IPS-20b (cell line): ENCODE measurements at regions not wholly inside any gene's neighbourhood (a gene's known extent, or its start where the extent isn't known, plus 50 kb on each side); places are given as distances from the start of the nearest gene placed in this dataset.
"Not testable (repeated sequence)": the region's sequence is repeated elsewhere in the genome, so short reads cannot be mapped to it uniquely, and the experiment has no call there.

ENCODE experiments used
- H3K27ac ChIP-seq: one replicate; pipeline ENCODE4 v1.5.1; 2013; ENCODE audit warnings: low read length
- H3K27me3 ChIP-seq: 2 replicates; pipeline ENCODE4 v1.6.1; 2013; ENCODE audit warnings: mild to moderate bottlenecking, low read length, inconsistent platforms; ENCODE audit not compliant: insufficient read depth
- H3K36me3 ChIP-seq: 2 replicates; pipeline ENCODE4 v1.6.1; 2013; ENCODE audit warnings: low read depth, mild to moderate bottlenecking, inconsistent platforms, low read length, moderate library complexity; ENCODE audit not compliant: insufficient read depth
- H3K4me1 ChIP-seq: 2 replicates; pipeline ENCODE4 v1.6.1; 2013; ENCODE audit warnings: mild to moderate bottlenecking, control low read depth, inconsistent platforms, low read length, moderate library complexity; ENCODE audit not compliant: insufficient read depth
- H3K4me3 ChIP-seq: 2 replicates; pipeline ENCODE4 v1.5.1; 2013; ENCODE audit warnings: mild to moderate bottlenecking, low read length, inconsistent platforms
- H3K9ac ChIP-seq: 2 replicates; pipeline ENCODE4 v1.6.1; 2013; ENCODE audit warnings: low read depth, mild to moderate bottlenecking, inconsistent platforms, low read length, moderate library complexity
- H3K9me3 ChIP-seq: 2 replicates; pipeline ENCODE4 v1.6.1; 2013; ENCODE audit warnings: mild to moderate bottlenecking, low read depth, low read length, inconsistent platforms; ENCODE audit not compliant: insufficient read depth

GRCh38 chr2:21231985-21232384, 108.2 kb downstream of the TDRD15 start:
- H3K27ac ChIP-seq: no peak overlapping the region
- H3K4me3 ChIP-seq: no peak overlapping the region
- H3K4me1 ChIP-seq: peaks cover 4% of the 10 kb centered on the region; the same call in 1 of the 2 replicates
- H3K36me3 ChIP-seq: no peaks in the 10 kb centered on the region
- no peaks in the 10 kb centered on the region for H3K9me3 ChIP-seq
- H3K27me3 ChIP-seq: no peaks in the 10 kb centered on the region
- H3K9ac ChIP-seq: no peak overlapping the region

- Histone ChIP-seq H3K4me3 (no peak overlapping the region), H3K27me3 (no peaks in the 10 kb centered on the region), H3K36me3 (no peaks in the 10 kb centered on the region), H3K4me1 (peaks cover 3% of the 10 kb centered on the region; the same call in 1 of the 2 replicates), H3K9me3 (no peaks in the 10 kb centered on the region), H3K9ac (no peak overlapping the region), H3K27ac (no peak overlapping the region)
Measured at GRCh38 chr2:21233194-21233593, 109.4 kb downstream of the TDRD15 start.

GRCh38 chr2:21234001-21234400, 110.2 kb downstream of the TDRD15 start:
- no peak overlapping the region for H3K4me3 ChIP-seq
- H3K27ac ChIP-seq: no peak overlapping the region
- H3K9ac ChIP-seq: no peak overlapping the region
- no peaks in the 10 kb centered on the region for H3K9me3 ChIP-seq
- H3K27me3 ChIP-seq: no peaks in the 10 kb centered on the region
- no peaks in the 10 kb centered on the region for H3K4me1 ChIP-seq
- H3K36me3 ChIP-seq: no peaks in the 10 kb centered on the region

- H3K4me1 ChIP-seq: no peaks in the 10 kb centered on the region
- H3K9ac ChIP-seq: no peak overlapping the region
- no peak overlapping the region for H3K27ac ChIP-seq
- H3K27me3 ChIP-seq: no peaks in the 10 kb centered on the region
- no peaks in the 10 kb centered on the region for H3K9me3 ChIP-seq
- H3K36me3 ChIP-seq: no peaks in the 10 kb centered on the region
- no peak overlapping the region for H3K4me3 ChIP-seq
Measured at GRCh38 chr2:21234464-21235120, 110.8 kb downstream of the TDRD15 start.

GRCh38 chr2:21239749-21240148, 116.0 kb downstream of the TDRD15 start:
- not testable (repeated sequence) for H3K27me3 ChIP-seq, H3K27ac ChIP-seq, H3K9ac ChIP-seq, H3K4me1 ChIP-seq, H3K36me3 ChIP-seq, H3K4me3 ChIP-seq, H3K9me3 ChIP-seq

GRCh38 chr2:21244161-21244560, 120.4 kb downstream of the TDRD15 start:
- H3K9ac ChIP-seq: no peak overlapping the region
- no peaks in the 10 kb centered on the region for H3K36me3 ChIP-seq
- H3K4me3 ChIP-seq: no peak overlapping the region
- no peak overlapping the region for H3K27ac ChIP-seq
- H3K4me1 ChIP-seq: no peaks in the 10 kb centered on the region
- H3K9me3 ChIP-seq: no peaks in the 10 kb centered on the region
- no peaks in the 10 kb centered on the region for H3K27me3 ChIP-seq

- no peaks in the 10 kb centered on the region for H3K27me3 ChIP-seq
- H3K27ac ChIP-seq: no peak overlapping the region
- H3K9me3 ChIP-seq: no peaks in the 10 kb centered on the region
- H3K9ac ChIP-seq: no peak overlapping the region
- no peaks in the 10 kb centered on the region for H3K36me3 ChIP-seq
- H3K4me1 ChIP-seq: no peaks in the 10 kb centered on the region
- H3K4me3 ChIP-seq: no peak overlapping the region
Measured at GRCh38 chr2:21245565-21245964, 121.8 kb downstream of the TDRD15 start.

- no peak overlapping the region for H3K9ac ChIP-seq
- no peak overlapping the region for H3K4me3 ChIP-seq
- H3K27me3 ChIP-seq: no peaks in the 10 kb centered on the region
- H3K27ac ChIP-seq: no peak overlapping the region
- no peaks in the 10 kb centered on the region for H3K4me1 ChIP-seq
- no peaks in the 10 kb centered on the region for H3K9me3 ChIP-seq
- no peaks in the 10 kb centered on the region for H3K36me3 ChIP-seq
Measured at GRCh38 chr2:21249367-21249766, 125.6 kb downstream of the TDRD15 start.

- Histone ChIP-seq H3K9ac (no peak overlapping the region), H3K9me3 (no peaks in the 10 kb centered on the region), H3K27me3 (no peaks in the 10 kb centered on the region), H3K36me3 (no peaks in the 10 kb centered on the region), H3K4me1 (no peaks in the 10 kb centered on the region), H3K4me3 (no peak overlapping the region), H3K27ac (no peak overlapping the region)
Measured at GRCh38 chr2:21250673-21251072, 126.9 kb downstream of the TDRD15 start.

- Histone ChIP-seq H3K4me3 (no peak overlapping the region), H3K9me3 (no peaks in the 10 kb centered on the region), H3K36me3 (no peaks in the 10 kb centered on the region), H3K4me1 (no peaks in the 10 kb centered on the region), H3K27ac (no peak overlapping the region), H3K27me3 (no peaks in the 10 kb centered on the region), H3K9ac (no peak overlapping the region)
Measured at GRCh38 chr2:21251216-21251980, 127.6 kb downstream of the TDRD15 start.

GRCh38 chr2:21253311-21254027, 129.7 kb downstream of the TDRD15 start:
- H3K36me3 ChIP-seq: no peaks in the 10 kb centered on the region
- H3K27me3 ChIP-seq: no peaks in the 10 kb centered on the region
- no peak overlapping the region for H3K4me3 ChIP-seq
- no peaks in the 10 kb centered on the region for H3K9me3 ChIP-seq
- H3K4me1 ChIP-seq: no peaks in the 10 kb centered on the region; the same call in 1 of the 2 replicates
- H3K27ac ChIP-seq: no peak overlapping the region
- H3K9ac ChIP-seq: no peak overlapping the region
